Smooth muscle cell (in vitro differentiated cells): ENCODE measurements at regions not wholly inside any gene's neighbourhood (a gene's known extent, or its start where the extent isn't known, plus 50 kb on each side); places are given as distances from the start of the nearest gene placed in this dataset.

Experiments used
- DNase-seq: peaks from one replicate; lab custom pipeline; 2025; ENCODE audit not compliant: unreplicated experiment; lab: John Stamatoyannopoulos, UW
- H2AFZ ChIP-seq: fragments of 200-600 bp; sonication (generic); 2 replicates; pipeline ENCODE4 v1.6.0; 2016; ENCODE audit warnings: antibody characterized with exemption, low read depth, mild to moderate bottlenecking
- H3F3A ChIP-seq: fragments of 200-600 bp; sonication (generic); 2 replicates; pipeline ENCODE4 v1.6.0; 2017; ENCODE audit warnings: antibody characterized with exemption, low read depth
- H3K27ac ChIP-seq: fragments of 200-600 bp; sonication (generic); 2 replicates; pipeline ENCODE4 v1.5.1; 2016; ENCODE audit warnings: low read depth, mild to moderate bottlenecking
- H3K27me3 ChIP-seq: fragments of 200-600 bp; sonication (generic); 2 replicates; pipeline ENCODE4 v1.6.1; 2016; ENCODE audit warnings: low read depth, mild to moderate bottlenecking
- H3K36me3 ChIP-seq: fragments of 200-600 bp; sonication (generic); 2 replicates; pipeline ENCODE4 v1.5.1; 2016; ENCODE audit warnings: low read depth
- H3K4me1 ChIP-seq: fragments of 200-600 bp; sonication (generic); 2 replicates; pipeline ENCODE4 v1.5.1; 2016; ENCODE audit warnings: low read depth
- H3K4me2 ChIP-seq: fragments of 200-600 bp; sonication (generic); 2 replicates; pipeline ENCODE4 v1.6.0; 2016; ENCODE audit warnings: mild to moderate bottlenecking
- H3K4me3 ChIP-seq: fragments of 200-600 bp; sonication (generic); 2 replicates; pipeline ENCODE4 v1.5.1; 2016; ENCODE audit warnings: mild to moderate bottlenecking
- H3K79me2 ChIP-seq: fragments of 200-600 bp; sonication (generic); 2 replicates; pipeline ENCODE4 v1.6.0; 2016; ENCODE audit warnings: low read depth, mild to moderate bottlenecking
- H3K9ac ChIP-seq: fragments of 200-600 bp; sonication (generic); 2 replicates; pipeline ENCODE4 v1.6.0; 2016; ENCODE audit warnings: low read depth
- H3K9me3 ChIP-seq: fragments of 200-600 bp; sonication (generic); replicated peaks from 2 replicates; pipeline ENCODE4 v1.5.1; 2016; ENCODE audit warnings: low read depth
- H4K20me1 ChIP-seq: fragments of 200-600 bp; sonication (generic); 2 replicates; pipeline ENCODE4 v1.6.0; 2016; ENCODE audit warnings: low read depth
- WGBS: methylation state at CpG from one replicate; pipeline ENCODE4 v1.1.7; 2016; ENCODE audit warnings: low lambda C conversion rate; 5-methylcytosine and 5-hydroxymethylcytosine counted together
- TF ChIP-seq, protein P1 (sequence below): fragments of 200-600 bp; sonication (generic); IDR thresholded peaks from 2 replicates; pipeline ENCODE4 v1.5.1; 2017; ENCODE audit warnings: borderline replicate concordance, mild to moderate bottlenecking, antibody characterized with exemption; ENCODE audit not compliant: insufficient read depth, poor library complexity, severe bottlenecking

- no peak overlapping the region for H3K4me2 ChIP-seq
- no peaks in the 10 kb centered on the region for H3K79me2 ChIP-seq
- H3K36me3 ChIP-seq: no peaks in the 10 kb centered on the region
- H3K27ac ChIP-seq: no peak overlapping the region
- H2AFZ ChIP-seq: no peak overlapping the region
- no peak overlapping the region for H3K4me3 ChIP-seq
- TF ChIP-seq, protein P1, sequence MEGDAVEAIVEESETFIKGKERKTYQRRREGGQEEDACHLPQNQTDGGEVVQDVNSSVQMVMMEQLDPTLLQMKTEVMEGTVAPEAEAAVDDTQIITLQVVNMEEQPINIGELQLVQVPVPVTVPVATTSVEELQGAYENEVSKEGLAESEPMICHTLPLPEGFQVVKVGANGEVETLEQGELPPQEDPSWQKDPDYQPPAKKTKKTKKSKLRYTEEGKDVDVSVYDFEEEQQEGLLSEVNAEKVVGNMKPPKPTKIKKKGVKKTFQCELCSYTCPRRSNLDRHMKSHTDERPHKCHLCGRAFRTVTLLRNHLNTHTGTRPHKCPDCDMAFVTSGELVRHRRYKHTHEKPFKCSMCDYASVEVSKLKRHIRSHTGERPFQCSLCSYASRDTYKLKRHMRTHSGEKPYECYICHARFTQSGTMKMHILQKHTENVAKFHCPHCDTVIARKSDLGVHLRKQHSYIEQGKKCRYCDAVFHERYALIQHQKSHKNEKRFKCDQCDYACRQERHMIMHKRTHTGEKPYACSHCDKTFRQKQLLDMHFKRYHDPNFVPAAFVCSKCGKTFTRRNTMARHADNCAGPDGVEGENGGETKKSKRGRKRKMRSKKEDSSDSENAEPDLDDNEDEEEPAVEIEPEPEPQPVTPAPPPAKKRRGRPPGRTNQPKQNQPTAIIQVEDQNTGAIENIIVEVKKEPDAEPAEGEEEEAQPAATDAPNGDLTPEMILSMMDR: no peak
- no peaks in the 10 kb centered on the region for H3K4me1 ChIP-seq
- no peaks in the 10 kb centered on the region for H4K20me1 ChIP-seq
- no peaks in the 10 kb centered on the region for H3K27me3 ChIP-seq
- DNase-seq: no peak
- no peaks in the 10 kb centered on the region for H3K9me3 ChIP-seq
- WGBS: 100% methylated on average over 1 of the region's 1 CpG
- H3F3A ChIP-seq: no peaks in the 10 kb centered on the region
- no peak overlapping the region for H3K9ac ChIP-seq
These were observed 193.7 kb upstream of the P2RY1 start for GRCh38 chr3:152641198-152641597.

DNA sequence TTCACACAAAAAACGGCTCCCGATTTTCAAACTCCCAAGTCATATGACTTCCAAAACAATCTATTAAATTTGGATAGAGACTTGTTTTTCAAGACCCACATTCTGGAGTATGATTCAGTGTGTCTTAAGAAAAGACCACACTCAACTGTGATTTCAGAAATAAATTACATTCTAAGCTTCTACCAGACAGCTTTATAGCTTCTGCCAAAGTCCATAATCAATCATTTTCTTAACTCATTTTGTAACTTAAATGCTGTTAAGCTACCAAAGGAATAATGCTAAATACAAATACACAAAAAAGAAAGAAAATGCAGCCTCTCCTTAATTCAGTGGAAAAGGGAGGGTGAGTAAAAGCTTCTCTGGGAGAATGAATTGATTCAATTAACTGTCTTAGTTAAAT lies 192.3 kb upstream of the P2RY1 start:
- Histone ChIP-seq H3K9ac (no peak overlapping the region), H3K27me3 (no peaks in the 10 kb centered on the region), H3F3A (no peaks in the 10 kb centered on the region), H3K79me2 (no peaks in the 10 kb centered on the region), H2AFZ (no peak overlapping the region), H3K4me2 (no peak overlapping the region), H3K9me3 (no peaks in the 10 kb centered on the region), H3K4me1 (no peaks in the 10 kb centered on the region), H3K27ac (no peak overlapping the region), H4K20me1 (no peaks in the 10 kb centered on the region), H3K36me3 (no peaks in the 10 kb centered on the region), H3K4me3 (no peak overlapping the region)
- no peak for DNase-seq
- TF ChIP-seq, protein P1: no peak
- 95% methylated on average over 2 of the region's 2 CpGs for WGBS

GRCh38 chr3:152644478-152644877 lies 190.5 kb upstream of the P2RY1 start:
- no peaks in the 10 kb centered on the region for H3K27me3 ChIP-seq
- H3F3A ChIP-seq: no peaks in the 10 kb centered on the region
- DNase-seq: no peak
- H2AFZ ChIP-seq: no peak overlapping the region
- no peaks in the 10 kb centered on the region for H4K20me1 ChIP-seq
- H3K36me3 ChIP-seq: no peaks in the 10 kb centered on the region
- no peak overlapping the region for H3K4me2 ChIP-seq
- H3K4me1 ChIP-seq: no peaks in the 10 kb centered on the region
- H3K9ac ChIP-seq: no peak overlapping the region
- H3K4me3 ChIP-seq: no peak overlapping the region
- H3K27ac ChIP-seq: no peak overlapping the region
- H3K9me3 ChIP-seq: no peaks in the 10 kb centered on the region
- TF ChIP-seq, protein P1: no peak
- H3K79me2 ChIP-seq: no peaks in the 10 kb centered on the region

GRCh38 chr3:152646004-152646403 lies 188.9 kb upstream of the P2RY1 start:
- Histone ChIP-seq H3K4me2 (no peak overlapping the region), H4K20me1 (no peaks in the 10 kb centered on the region), H3K79me2 (no peaks in the 10 kb centered on the region), H2AFZ (no peak overlapping the region), H3K27me3 (no peaks in the 10 kb centered on the region), H3K27ac (no peak overlapping the region), H3K9ac (no peak overlapping the region), H3K4me3 (no peak overlapping the region), H3K4me1 (no peaks in the 10 kb centered on the region), H3K9me3 (no peaks in the 10 kb centered on the region), H3K36me3 (no peaks in the 10 kb centered on the region), H3F3A (no peaks in the 10 kb centered on the region)
- 95% methylated on average over 4 of the region's 4 CpGs for WGBS
- DNase-seq: no peak
- TF ChIP-seq, protein P1: no peak
